IPS-NIHi7 (cell line): ENCODE measurements at regions not wholly inside any gene's neighbourhood (a gene's known extent, or its start where the extent isn't known, plus 50 kb on each side); places are given as distances from the start of the nearest gene placed in this dataset.

Experiments used
- DNase-seq: peaks from one replicate; pipeline ENCODE4 v3.0.0; 2012; ENCODE audit warnings: mixed read lengths; ENCODE audit errors: extremely low spot score

- DNase-seq: no peak
Measured at GRCh38 chr7:156480671-156481070, 159.9 kb upstream of the RNF32 start.

DNA sequence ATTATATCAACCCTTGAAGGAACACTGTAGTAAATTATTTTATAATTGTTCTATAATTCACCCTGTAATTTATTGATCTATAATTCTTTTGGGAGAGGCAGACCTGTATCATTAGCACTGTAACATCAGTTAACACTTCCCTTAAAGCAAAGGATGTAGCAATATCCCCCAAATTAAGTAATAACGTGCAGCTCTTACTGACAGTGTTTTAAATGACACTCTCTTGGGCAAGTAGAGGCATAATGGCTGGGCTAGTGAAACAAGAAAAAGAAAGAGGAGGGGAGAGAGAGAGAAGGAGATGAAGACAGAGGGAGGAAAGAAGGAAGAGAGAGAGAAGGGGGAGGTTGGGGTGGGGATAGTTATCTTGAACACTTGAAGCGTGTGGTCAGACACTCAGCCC lies 161.0 kb upstream of the RNF32 start:
- DNase-seq: no peak

- no peak for DNase-seq
Measured at GRCh38 chr7:156478486-156478885, 162.1 kb upstream of the RNF32 start.

- no peak for DNase-seq
Measured at GRCh38 chr7:156475666-156476065, 164.9 kb upstream of the RNF32 start.

GRCh38 chr7:156475179-156475578 lies 165.4 kb upstream of the RNF32 start:
- no peak for DNase-seq

GRCh38 chr7:156474241-156474743 lies 166.3 kb upstream of the RNF32 start:
- DNase-seq: no peak

DNA sequence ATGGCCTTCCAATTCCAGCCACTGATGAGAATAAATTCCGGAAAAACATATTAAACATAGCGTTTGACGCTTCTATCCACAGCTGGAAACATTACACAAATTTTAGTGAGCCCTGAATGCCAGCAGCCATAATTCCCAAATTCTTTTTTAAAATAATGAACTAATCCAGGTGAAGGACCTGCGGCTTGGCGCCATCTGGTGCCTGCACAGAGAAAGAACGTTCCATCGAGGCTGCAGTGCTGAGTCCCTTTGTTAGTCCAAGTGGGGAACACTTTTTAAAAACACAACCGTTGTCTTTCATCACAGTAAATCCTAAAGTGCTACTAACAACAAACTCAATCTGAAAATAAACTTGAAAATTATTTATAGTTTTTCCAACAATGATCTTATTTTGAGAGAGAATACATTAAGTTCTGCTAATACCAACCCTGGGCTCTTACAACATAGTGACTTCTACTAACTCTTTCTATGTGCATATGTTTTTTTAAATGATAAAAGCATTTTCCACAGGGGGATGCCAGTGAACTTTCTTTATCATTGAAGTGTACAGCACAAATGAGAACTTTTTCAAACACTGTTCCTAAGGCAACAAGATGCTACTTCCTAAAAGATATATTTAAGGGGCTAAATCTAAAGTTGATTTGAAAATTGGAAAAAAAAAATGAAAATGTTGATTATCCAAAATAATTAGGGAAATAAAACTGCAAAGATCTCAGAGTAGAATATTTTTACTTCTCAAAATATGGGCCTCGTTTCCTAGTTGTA lies 166.9 kb upstream of the RNF32 start:
- peak; percentile 72 for DNase-seq

- no peak for DNase-seq
Measured at GRCh38 chr7:156472267-156472666, 168.3 kb upstream of the RNF32 start.

GRCh38 chr7:156470399-156471320 lies 169.9 kb upstream of the RNF32 start:
- no peak for DNase-seq

DNA sequence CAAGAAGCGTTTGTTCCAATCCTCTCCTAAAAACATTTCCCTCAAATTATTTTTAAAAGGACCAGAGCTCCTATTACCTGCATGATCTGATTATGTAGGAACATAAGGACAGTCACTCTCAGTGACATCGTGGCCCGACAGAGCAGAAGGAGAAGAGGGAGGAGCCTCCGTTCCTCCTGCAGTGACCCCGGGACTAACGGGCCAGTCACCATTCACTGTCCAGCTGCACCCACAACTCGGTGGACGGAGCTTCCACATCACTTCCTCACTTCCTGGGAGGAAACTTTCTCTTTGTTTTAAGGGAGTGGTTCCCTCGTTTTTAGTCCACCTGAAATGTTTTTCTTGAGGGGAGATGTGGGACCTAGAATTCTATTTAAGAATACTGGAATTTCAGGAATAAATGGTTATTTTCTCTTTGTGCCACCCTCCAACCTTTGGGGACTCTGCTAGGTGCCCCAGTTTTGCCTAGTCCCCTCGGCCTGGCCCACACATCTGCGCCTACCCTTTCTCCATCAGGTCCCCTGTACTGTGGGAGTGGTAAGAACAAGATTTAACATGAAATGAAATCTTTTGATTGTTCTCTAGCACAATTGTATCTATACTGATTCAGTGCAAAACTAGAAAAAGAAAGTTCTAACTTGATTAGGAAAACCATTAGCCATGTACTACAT lies 173.5 kb upstream of the RNF32 start:
- no peak for DNase-seq

- DNase-seq: no peak
Measured at GRCh38 chr7:156466272-156466671, 174.3 kb upstream of the RNF32 start.

GRCh38 chr7:156465186-156465585 lies 175.4 kb upstream of the RNF32 start:
- DNase-seq: no peak

- DNase-seq: no peak
Measured at GRCh38 chr7:156464339-156464738, 176.2 kb upstream of the RNF32 start.

- DNase-seq: no peak
Measured at GRCh38 chr7:156463280-156463679, 177.3 kb upstream of the RNF32 start.

GRCh38 chr7:156461881-156462665 lies 178.5 kb upstream of the RNF32 start:
- no peak for DNase-seq

DNA sequence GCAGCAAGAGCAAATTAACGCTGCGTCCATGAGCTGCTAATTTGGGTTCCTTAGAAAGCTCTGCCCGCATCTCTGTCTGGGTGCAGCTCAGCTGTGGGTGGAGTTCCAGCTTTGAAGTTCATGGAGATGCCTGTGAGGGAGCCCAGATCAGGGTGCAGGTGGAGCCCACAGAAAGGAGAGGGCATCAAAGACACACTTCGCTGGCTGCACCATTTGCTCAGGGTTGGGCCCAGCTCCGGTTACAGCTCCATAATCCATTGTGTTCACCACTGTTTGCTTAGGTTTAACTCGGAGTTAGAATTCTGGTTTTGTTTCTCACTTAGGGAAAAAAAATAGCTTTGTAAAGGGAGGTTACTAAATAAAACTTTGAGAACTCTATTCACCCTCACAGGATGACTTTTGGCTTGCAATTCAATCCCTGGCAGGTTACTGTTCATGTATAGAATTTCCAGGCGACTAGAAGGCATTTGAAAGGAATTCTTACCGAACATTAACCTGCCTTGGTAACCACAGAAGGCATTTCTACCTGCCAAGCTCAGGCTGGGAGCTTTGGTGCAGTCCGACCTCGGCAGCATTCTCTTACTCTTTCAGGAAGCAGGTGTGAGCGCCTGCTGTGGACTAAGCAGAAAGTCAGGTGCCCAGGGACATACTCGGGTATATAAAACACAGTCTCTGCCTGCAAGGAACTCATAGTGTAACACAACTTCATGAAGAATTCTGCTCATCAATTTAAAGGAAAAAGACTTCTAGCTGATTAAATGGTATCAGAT lies 179.5 kb upstream of the RNF32 start:
- no peak for DNase-seq

DNA sequence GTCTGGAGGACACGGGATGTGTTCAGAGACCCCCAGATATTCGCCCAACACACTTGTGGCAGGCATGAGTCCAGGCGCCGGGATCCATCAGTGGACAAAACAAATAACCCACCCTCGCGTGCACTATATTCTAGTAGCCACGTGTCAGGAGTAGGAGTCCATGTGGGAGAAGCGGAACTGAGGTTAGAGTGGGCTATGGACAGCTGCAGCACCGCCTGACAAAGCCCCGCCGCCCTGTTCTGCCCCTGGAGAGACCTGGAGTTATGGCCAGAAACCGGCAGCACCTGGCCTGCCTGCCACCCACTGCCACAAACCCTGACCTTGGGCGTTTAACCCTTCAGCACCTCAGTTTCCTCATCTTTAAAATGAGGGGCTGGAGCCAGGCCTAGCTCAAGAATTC lies 181.0 kb upstream of the RNF32 start:
- no peak for DNase-seq

DNA sequence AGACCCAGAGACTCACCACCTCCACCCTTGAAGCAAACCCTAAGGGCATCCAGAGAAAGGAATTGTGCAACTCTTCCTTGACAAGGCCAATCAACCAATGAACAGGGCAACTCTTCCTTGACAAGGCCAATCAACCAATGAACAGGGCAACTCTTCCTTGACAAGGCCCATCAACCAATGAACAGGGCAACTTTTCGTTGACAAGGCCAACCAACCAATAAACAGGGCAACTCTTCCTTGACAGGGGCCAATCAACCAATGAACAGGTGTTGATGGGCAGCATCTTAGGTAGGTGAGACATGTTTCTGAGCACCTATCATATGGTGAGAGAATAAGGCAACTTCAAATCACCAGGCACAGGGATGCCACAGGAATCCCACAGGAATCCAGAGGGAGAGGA lies 181.5 kb upstream of the RNF32 start:
- no peak for DNase-seq

GRCh38 chr7:156458011-156458410 lies 182.6 kb upstream of the RNF32 start:
- DNase-seq: no peak

DNA sequence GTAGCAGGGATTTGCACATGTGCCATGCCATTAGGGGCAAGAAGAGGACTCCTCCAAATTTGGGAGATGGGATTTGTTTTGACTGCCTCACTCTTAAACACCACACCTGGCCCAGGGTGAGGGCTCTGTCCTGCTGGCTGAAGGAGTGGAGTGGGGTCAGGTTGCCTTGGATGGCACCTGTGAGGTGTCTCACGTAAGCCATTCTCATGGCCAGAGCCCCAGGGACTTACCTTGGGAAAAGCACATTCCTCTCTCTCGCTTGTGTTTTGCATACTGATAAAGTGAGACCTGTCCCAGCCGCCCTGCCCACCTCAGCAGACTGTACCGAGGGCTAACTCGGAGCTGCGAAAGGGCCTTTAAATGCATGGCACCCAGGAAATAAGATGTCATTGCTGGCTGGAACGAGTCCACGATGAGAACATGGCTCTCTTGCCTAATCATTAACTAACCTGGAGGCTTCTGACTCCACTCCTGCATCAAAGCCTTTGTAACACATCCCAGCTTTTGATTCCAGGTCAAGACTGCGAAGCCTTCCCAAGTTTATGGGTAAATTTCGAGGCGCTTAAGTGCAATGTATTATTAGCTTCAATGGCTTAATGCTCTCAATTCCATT lies 184.0 kb upstream of the RNF32 start:
- no peak for DNase-seq
